Stimulated activated naive CD8-positive, alpha-beta T cell treated with anti-CD3 and anti-CD28 coated beads, Interleukin-15, Interleukin-2, amounts not matched to agents 100 ng/mL and 50 ng/mL, for 24 hours (primary cell): ENCODE measurements at regions not wholly inside any gene's neighbourhood (a gene's known extent, or its start where the extent isn't known, plus 50 kb on each side); places are given as distances from the start of the nearest gene placed in this dataset.

Source experiments
- H3K27ac Mint-ChIP-seq: one replicate; pipeline ENCODE4 v1.8.0; 2021; ENCODE audit warnings: mild to moderate bottlenecking, mixed read lengths
- H3K27me3 Mint-ChIP-seq: one replicate; pipeline ENCODE4 v1.8.0; 2021; ENCODE audit warnings: mixed read lengths
- H3K36me3 Mint-ChIP-seq: one replicate; pipeline ENCODE4 v1.8.0; 2021; ENCODE audit warnings: low read depth, mixed read lengths
- H3K4me1 Mint-ChIP-seq: one replicate; pipeline ENCODE4 v1.8.0; 2021; ENCODE audit warnings: low read depth, mixed read lengths
- H3K4me3 Mint-ChIP-seq: one replicate; pipeline ENCODE4 v1.8.0; 2021; ENCODE audit warnings: mild to moderate bottlenecking, mixed read lengths
- H3K9me3 Mint-ChIP-seq: one replicate; pipeline ENCODE4 v1.8.0; 2021; ENCODE audit warnings: mixed read lengths

GRCh38 chr11:19571906-19572305 lies 140.7 kb upstream of the NAV2 start:
- Mint-ChIP-seq H3K4me3 (no peak overlapping the region), H3K36me3 (no peaks in the 10 kb centered on the region), H3K4me1 (no peaks in the 10 kb centered on the region), H3K9me3 (no peaks in the 10 kb centered on the region), H3K27me3 (peaks cover 5% of the 10 kb centered on the region), H3K27ac (no peak overlapping the region)

DNA sequence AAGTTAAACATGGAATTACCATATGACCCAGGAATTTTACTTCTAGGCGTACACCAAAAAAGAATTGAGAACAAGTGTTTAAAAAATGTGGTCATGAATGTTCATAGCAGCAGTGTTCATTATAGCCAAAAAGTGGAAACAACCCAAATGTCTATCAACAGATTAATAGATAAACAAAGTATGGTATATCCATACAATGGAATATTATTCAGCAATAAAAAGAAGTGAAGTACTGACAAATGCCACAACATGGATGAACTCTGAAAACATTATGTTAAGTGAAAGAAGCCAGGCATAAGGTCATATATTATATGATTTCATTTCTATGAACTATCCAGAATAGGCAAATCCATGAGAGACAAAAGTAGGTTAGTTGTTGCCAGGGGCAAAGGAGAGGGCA lies 141.7 kb upstream of the NAV2 start:
- Mint-ChIP-seq H3K36me3 (no peaks in the 10 kb centered on the region), H3K27me3 (peaks cover 5% of the 10 kb centered on the region), H3K4me1 (no peaks in the 10 kb centered on the region)

DNA sequence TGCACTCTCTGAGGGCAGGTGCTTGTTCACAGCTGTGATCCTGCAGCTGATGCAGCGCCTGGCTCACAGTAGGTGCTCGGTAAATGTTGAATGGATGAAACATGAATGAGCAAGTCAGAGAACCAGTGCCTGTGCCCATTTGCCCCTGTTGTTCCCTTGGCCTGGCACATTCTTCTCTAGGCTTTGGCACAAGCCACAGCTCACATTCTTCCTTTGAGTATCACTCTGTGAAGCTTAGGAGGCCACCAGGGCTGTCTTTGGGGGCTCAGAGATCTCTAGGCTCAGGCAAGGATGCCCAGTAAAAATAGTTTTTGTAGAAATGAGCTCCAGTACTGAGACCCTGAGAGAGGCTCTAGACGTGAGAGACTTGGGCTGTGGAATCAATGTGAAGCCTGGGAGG lies 144.6 kb upstream of the NAV2 start:
- Mint-ChIP-seq H3K4me3 (no peak overlapping the region), H3K27me3 (peaks cover 10% of the 10 kb centered on the region), H3K4me1 (no peaks in the 10 kb centered on the region), H3K36me3 (no peaks in the 10 kb centered on the region), H3K27ac (no peak overlapping the region), H3K9me3 (no peaks in the 10 kb centered on the region)

More for the DNA sequence above, 141.7 kb upstream of the NAV2 start:
- Mint-ChIP-seq H3K4me3 (no peak overlapping the region), H3K9me3 (no peaks in the 10 kb centered on the region), H3K27ac (no peak overlapping the region)

DNA sequence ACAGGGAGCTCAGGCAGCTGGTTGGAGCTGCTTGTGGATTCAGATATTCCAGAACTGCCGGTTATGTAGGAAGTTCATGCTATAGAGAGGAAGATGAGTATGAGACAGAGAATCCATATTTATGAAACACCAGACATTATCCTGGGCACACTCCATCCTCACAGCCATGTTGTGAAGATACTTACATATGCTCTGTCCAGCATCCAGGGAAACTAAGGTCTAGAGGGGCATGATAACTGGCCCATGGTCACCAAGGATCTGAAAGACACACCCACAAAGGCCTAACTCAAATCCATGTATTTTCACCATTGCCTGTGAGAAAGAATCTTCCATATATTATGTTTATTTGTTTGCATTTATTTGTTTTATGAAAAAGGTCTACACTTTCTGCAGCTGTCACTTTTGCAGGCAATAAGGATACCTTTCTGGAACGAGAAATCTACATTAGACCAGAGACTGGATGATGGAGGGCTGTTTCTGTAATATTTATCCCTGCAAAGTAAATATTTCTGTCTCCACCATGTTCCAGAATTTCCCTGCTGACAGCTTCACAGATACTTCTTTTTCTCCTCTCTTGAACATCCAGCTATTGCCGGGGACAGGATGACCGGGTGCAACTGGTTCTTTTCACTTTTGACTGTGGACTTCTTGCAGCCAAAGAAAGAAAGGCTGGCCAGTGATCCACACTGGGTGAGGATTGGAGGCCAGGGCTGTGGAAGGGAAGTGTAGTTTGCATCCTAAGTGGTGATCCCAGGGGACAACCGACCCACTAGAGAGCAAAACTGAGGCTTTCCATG lies 145.9 kb upstream of the NAV2 start:
- no peaks in the 10 kb centered on the region for H3K9me3 Mint-ChIP-seq
- H3K27ac Mint-ChIP-seq: no peak overlapping the region
- H3K27me3 Mint-ChIP-seq: peaks cover 13% of the 10 kb centered on the region

GRCh38 chr11:19565639-19566038 lies 147.0 kb upstream of the NAV2 start:
- no peaks in the 10 kb centered on the region for H3K9me3 Mint-ChIP-seq
- no peaks in the 10 kb centered on the region for H3K4me1 Mint-ChIP-seq
- no peak overlapping the region for H3K27ac Mint-ChIP-seq
- H3K4me3 Mint-ChIP-seq: no peak overlapping the region
- no peaks in the 10 kb centered on the region for H3K36me3 Mint-ChIP-seq
- H3K27me3 Mint-ChIP-seq: peaks cover 8% of the 10 kb centered on the region

More for the DNA sequence above, 145.9 kb upstream of the NAV2 start:
- Mint-ChIP-seq H3K36me3 (no peaks in the 10 kb centered on the region), H3K4me3 (no peak overlapping the region), H3K4me1 (no peaks in the 10 kb centered on the region)

DNA sequence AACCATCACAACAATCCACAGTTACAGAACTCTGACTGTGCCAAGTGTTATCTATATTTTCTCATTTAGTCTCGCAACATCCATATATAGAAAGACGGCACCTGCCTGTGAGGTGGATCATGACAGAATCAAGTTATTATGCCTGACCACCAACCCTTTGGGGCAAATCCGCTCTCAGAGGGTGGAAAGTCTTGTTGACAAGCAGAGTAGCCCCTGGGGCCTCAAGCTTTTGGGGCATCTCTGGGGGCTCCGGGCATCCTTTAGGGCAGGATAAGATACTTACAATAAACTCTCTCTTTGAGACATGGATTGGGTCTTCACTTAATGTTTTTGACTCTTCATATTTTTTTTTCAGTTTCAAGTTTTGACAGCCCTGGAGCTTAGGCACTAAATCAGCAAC lies 150.5 kb upstream of the NAV2 start:
- Mint-ChIP-seq H3K9me3 (no peaks in the 10 kb centered on the region), H3K27ac (no peak overlapping the region), H3K36me3 (no peaks in the 10 kb centered on the region), H3K4me3 (no peak overlapping the region), H3K27me3 (peaks cover 19% of the 10 kb centered on the region), H3K4me1 (no peaks in the 10 kb centered on the region)

DNA sequence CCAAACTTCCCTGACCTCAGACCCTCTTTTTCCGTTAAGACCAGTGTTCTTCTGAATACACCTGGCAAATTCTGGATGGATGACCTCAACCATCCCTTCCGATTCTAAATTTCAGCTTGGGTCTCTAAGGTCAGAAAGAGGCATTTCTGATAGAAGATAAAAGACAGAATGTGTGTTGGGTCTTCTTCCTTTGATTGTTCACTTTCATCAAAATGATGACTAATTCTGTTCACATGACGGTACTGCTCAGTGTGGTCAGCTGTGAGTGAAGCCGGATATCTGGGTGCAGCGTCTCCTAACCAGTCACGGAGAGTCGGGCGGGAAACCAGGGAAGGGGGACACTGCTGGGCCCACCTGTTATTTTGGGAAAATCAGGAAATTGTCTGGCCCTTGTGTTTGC lies 151.6 kb upstream of the NAV2 start:
- H3K9me3 Mint-ChIP-seq: no peaks in the 10 kb centered on the region
- no peaks in the 10 kb centered on the region for H3K4me1 Mint-ChIP-seq
- H3K4me3 Mint-ChIP-seq: no peak overlapping the region
- H3K27me3 Mint-ChIP-seq: peaks cover 20% of the 10 kb centered on the region
- no peaks in the 10 kb centered on the region for H3K36me3 Mint-ChIP-seq
- H3K27ac Mint-ChIP-seq: no peak overlapping the region

GRCh38 chr11:19560156-19560555 lies 152.5 kb upstream of the NAV2 start:
- Mint-ChIP-seq H3K36me3 (no peaks in the 10 kb centered on the region), H3K4me3 (no peak overlapping the region), H3K9me3 (no peaks in the 10 kb centered on the region), H3K27me3 (peaks cover 17% of the 10 kb centered on the region), H3K27ac (no peak overlapping the region), H3K4me1 (no peaks in the 10 kb centered on the region)

DNA sequence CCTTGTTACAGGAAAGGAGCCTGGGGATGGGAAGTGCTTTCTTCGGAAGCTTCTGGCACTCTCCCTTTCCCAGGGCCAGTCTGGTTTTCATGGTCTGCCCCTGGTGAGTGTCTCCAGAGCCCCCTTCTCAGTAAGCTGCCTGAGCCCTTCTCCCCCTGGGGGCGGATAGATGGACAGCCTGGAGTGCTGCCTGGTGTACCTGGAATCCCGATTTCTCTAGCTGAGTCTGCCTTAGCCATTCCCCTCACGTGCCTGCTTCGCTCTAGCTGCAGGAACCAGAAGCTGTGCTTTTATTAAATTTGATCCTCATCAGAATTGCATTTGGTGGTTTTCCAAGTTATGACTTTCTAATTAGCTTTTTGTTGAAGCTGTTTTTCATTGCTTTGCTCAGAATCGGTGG lies 152.9 kb upstream of the NAV2 start:
- Mint-ChIP-seq H3K27ac (no peak overlapping the region), H3K4me3 (no peak overlapping the region), H3K36me3 (no peaks in the 10 kb centered on the region), H3K9me3 (no peaks in the 10 kb centered on the region), H3K4me1 (no peaks in the 10 kb centered on the region), H3K27me3 (peaks cover 15% of the 10 kb centered on the region)

- Mint-ChIP-seq H3K9me3 (no peaks in the 10 kb centered on the region), H3K27me3 (peaks cover 15% of the 10 kb centered on the region), H3K4me3 (no peak overlapping the region), H3K27ac (no peak overlapping the region), H3K4me1 (no peaks in the 10 kb centered on the region), H3K36me3 (no peaks in the 10 kb centered on the region)
Observed at GRCh38 chr11:19558189-19558986, 154.2 kb upstream of the NAV2 start.

DNA sequence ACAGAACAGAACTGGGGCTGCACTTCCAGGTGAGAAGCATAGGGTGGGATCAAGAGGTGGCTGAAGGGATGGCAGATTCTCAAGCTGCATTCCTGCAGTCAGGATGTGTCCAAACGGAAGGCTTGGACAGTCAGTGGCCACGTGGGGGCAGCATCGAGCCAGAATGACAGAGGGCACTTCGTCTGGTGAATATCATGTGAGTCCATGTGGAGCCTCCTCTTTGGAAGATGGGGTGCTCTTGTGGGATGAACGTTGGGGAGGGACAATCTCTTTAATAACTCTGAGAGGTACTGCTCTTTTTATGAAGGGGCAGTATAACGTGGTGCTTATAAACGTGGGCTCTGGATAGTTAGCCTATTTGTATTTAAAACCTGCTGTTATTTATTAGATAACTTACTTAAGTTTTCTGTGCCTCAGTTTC lies 154.9 kb upstream of the NAV2 start:
- Mint-ChIP-seq H3K27me3 (peaks cover 15% of the 10 kb centered on the region), H3K27ac (no peak overlapping the region), H3K36me3 (no peaks in the 10 kb centered on the region), H3K4me1 (no peaks in the 10 kb centered on the region), H3K4me3 (no peak overlapping the region), H3K9me3 (no peaks in the 10 kb centered on the region)

DNA sequence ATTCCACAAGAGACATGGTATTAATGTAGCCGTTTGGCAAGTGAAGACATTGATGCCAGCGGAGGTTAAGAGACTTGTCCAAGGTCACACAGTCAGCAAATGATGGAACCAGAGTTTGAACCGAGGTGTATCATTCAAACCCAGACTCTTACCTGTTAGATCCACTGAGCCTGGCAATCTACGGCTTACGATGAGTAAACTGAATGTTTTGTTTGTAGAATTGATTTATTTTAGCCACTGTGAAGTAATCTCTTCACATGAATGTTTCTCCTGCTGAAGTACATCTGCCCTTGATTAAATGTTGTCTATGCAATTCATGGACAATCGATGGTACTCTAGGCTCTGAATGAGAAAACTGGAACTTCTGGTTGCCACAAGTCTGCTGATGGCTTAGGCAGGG lies 155.5 kb upstream of the NAV2 start:
- Mint-ChIP-seq H3K4me3 (no peak overlapping the region), H3K4me1 (no peaks in the 10 kb centered on the region), H3K36me3 (no peaks in the 10 kb centered on the region), H3K27ac (no peak overlapping the region), H3K27me3 (peaks cover 15% of the 10 kb centered on the region), H3K9me3 (no peaks in the 10 kb centered on the region)

DNA sequence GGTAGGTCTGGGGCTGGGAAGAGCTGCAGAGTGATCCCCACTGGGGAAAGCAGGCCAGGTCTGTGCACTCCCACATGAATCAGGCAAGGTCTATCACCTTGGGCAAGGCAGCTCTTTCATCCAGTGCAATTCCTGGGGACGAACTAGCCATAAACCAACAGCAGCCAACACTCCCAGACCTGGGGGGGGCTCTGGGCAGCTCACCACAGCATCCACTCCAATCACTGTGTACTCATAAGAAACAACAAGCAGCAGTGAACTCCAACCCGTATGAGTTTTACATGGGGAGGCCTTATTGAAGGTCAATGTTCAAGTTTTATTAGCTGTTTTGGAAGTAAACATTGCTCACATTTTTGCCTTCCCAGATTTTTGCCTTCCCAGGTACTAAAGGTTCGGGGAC lies 157.4 kb upstream of the NAV2 start:
- H3K36me3 Mint-ChIP-seq: no peaks in the 10 kb centered on the region

DNA sequence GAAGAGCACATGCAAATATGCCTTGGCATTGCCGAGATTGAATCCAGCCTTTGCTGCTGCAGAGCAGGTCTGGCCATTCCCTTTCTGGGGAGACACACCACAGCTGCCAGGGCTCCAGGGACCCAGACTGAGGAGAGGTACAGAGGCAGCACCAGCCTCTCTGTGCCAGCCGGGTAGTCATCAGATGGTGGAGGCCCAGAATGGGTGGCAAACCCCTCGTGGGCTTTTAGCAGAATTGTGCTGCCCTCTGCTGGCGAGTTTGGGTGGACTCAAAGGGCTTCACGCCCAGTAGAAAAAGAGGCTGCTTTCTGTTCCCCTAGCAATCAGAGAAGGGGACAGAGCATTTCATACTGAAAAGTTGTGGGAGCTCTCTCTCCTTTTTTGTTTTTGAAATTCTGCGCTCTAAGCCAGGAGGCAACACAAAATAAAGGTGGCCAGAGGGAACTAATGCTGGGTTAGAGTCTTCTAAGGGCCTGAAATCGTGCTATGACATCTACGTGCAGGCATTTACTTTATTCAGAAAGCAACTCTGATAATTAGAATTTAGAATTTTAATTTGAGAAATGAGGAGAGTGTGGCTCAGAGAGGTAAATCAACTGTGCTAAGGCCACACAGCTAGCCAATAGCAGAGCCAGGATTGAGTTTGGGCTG lies 158.8 kb upstream of the NAV2 start:
- Mint-ChIP-seq H3K4me1 (no peaks in the 10 kb centered on the region), H3K4me3 (no peak overlapping the region), H3K36me3 (no peaks in the 10 kb centered on the region), H3K27ac (no peak overlapping the region), H3K27me3 (peaks cover 7% of the 10 kb centered on the region), H3K9me3 (no peaks in the 10 kb centered on the region)

More for the DNA sequence above, 157.4 kb upstream of the NAV2 start:
- Mint-ChIP-seq H3K4me1 (no peaks in the 10 kb centered on the region), H3K9me3 (no peaks in the 10 kb centered on the region), H3K4me3 (no peak overlapping the region), H3K27me3 (peaks cover 12% of the 10 kb centered on the region), H3K27ac (no peak overlapping the region)

GRCh38 chr11:19552656-19553260 lies 159.9 kb upstream of the NAV2 start:
- no peaks in the 10 kb centered on the region for H3K4me1 Mint-ChIP-seq
- no peak overlapping the region for H3K4me3 Mint-ChIP-seq
- no peak overlapping the region for H3K27ac Mint-ChIP-seq
- H3K9me3 Mint-ChIP-seq: no peaks in the 10 kb centered on the region
- H3K36me3 Mint-ChIP-seq: no peaks in the 10 kb centered on the region
- H3K27me3 Mint-ChIP-seq: peaks cover 7% of the 10 kb centered on the region
